GM18907 (cell line): ENCODE measurements at regions not wholly inside any gene's neighbourhood (a gene's known extent, or its start where the extent isn't known, plus 50 kb on each side); places are given as distances from the start of the nearest gene placed in this dataset.
"Not testable (repeated sequence)": the region's sequence is repeated elsewhere in the genome, so short reads cannot be mapped to it uniquely, and the experiment has no call there.

ENCODE experiments used
- ATAC-seq: cut with Tn5 transposase; IDR thresholded peaks from one replicate; pipeline ENCODE4 v1.9.1; 2021; ENCODE audit warnings: mild to moderate bottlenecking, moderate library complexity; ENCODE audit not compliant: unreplicated experiment

GRCh38 chrX:121407627-121408026 lies 360.2 kb downstream of the GLUD2 start:
- ATAC-seq = no peak

GRCh38 chrX:121431514-121431913 lies 384.1 kb downstream of the GLUD2 start:
- not testable (repeated sequence) for ATAC-seq

GRCh38 chrX:121433289-121433688 lies 385.9 kb downstream of the GLUD2 start:
- no peak for ATAC-seq

GRCh38 chrX:121437666-121438065 lies 390.3 kb downstream of the GLUD2 start:
- ATAC-seq = not testable (repeated sequence)

GRCh38 chrX:121455890-121456289 lies 408.5 kb downstream of the GLUD2 start:
- ATAC-seq = peak; percentile 44

GRCh38 chrX:121456315-121456714 lies 408.9 kb downstream of the GLUD2 start:
- ATAC-seq = peak; percentile 95

- ATAC-seq = no peak
Measured at GRCh38 chrX:121457096-121457495, 409.7 kb downstream of the GLUD2 start.

- no peak for ATAC-seq
Measured at GRCh38 chrX:121479406-121479805, 432.0 kb downstream of the GLUD2 start.

GRCh38 chrX:121496966-121497365 lies 449.6 kb downstream of the GLUD2 start:
- ATAC-seq = no peak

GRCh38 chrX:121504153-121504552 lies 456.7 kb downstream of the GLUD2 start:
- no peak for ATAC-seq

GRCh38 chrX:121546317-121546716 lies 498.9 kb downstream of the GLUD2 start:
- no peak for ATAC-seq

- no peak for ATAC-seq
Measured at GRCh38 chrX:121558886-121559285, 511.5 kb downstream of the GLUD2 start.

- no peak for ATAC-seq
Measured at GRCh38 chrX:121562616-121563015, 515.2 kb downstream of the GLUD2 start.

- peak; percentile 66 for ATAC-seq
Measured at GRCh38 chrX:121569609-121570008, 522.2 kb downstream of the GLUD2 start.

GRCh38 chrX:121570072-121570841 lies 522.8 kb downstream of the GLUD2 start:
- no peak for ATAC-seq

- ATAC-seq = no peak
Measured at GRCh38 chrX:121571333-121571732, 523.9 kb downstream of the GLUD2 start.

- not testable (repeated sequence) for ATAC-seq
Measured at GRCh38 chrX:121574384-121574783, 527.0 kb downstream of the GLUD2 start.

GRCh38 chrX:121579016-121579760 lies 531.8 kb downstream of the GLUD2 start:
- peak; percentile 77 for ATAC-seq

GRCh38 chrX:121581885-121582284 lies 534.5 kb downstream of the GLUD2 start:
- no peak for ATAC-seq

GRCh38 chrX:121585626-121586025 lies 538.2 kb downstream of the GLUD2 start:
- ATAC-seq = no peak

- no peak for ATAC-seq
Measured at GRCh38 chrX:121592884-121593283, 545.5 kb downstream of the GLUD2 start.

GRCh38 chrX:121598356-121598755 lies 550.9 kb downstream of the GLUD2 start:
- no peak for ATAC-seq
